ENCODE measurements at regions not wholly inside any gene's neighbourhood (a gene's known extent, or its start where the extent isn't known, plus 50 kb on each side); places are given as distances from the start of the nearest gene placed in this dataset.

DNA sequence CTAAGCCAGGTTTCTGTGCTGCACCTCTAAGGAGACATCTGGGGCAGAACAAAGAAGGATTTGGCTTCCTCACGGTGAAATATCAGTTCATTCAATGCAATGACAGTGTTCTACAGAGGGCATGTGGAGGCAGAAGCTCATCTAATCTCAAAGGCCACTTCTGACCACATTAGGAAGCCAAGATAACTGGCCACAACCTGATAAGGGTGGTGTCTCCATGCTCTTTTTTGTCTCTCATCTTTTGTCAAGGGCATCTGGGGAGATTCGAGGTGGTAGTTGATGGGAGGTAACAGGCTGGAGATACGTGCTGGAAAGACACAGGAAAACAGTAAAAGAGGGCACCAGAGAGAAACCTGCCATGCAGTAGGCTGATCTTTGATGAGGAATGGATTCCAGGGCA is 303.9 kb downstream of the LRATD1 start:
- no peaks in the 10 kb centered on the region for H3K4me1 ChIP-seq (ENCODE audit: control insufficient read depth, insufficient read depth, low read length)
- no peak overlapping the region for H3K27ac ChIP-seq (ENCODE audit: control insufficient read depth, insufficient read depth)
- H3K4me2 ChIP-seq (ENCODE audit: control insufficient read depth, insufficient read depth), result no peak overlapping the region
- no peaks in the 10 kb centered on the region for H4K20me1 ChIP-seq (ENCODE audit: control insufficient read depth, insufficient read depth)
- in situ Hi-C loops (cut with MboI) (no loop called here), intact Hi-C loops (cut with micrococcal nuclease; ENCODE audit: unreplicated experiment) (no loop called here)
- DNase-seq (ENCODE audit: low read depth, low spot score), result no peak
- no peak overlapping the region for H3K4me3 ChIP-seq
- ChIA-PET CTCF (interaction anchor here (0.6 kb wide), 1 partner anchor 1886 kb away, joined by 3 read pairs; no protein-coding TSS in a partner anchor), SMC1A (ENCODE audit: uncharacterized antibody, unreplicated experiment) (no interaction called here), RAD21 (ENCODE audit: unreplicated experiment) (no interaction called here), POLR2A (no interaction called here)
- no peaks in the 10 kb centered on the region for H3K9me3 ChIP-seq (replicated peaks; ENCODE audit: control insufficient read depth, insufficient read depth, low read length)
- H3K27me3 ChIP-seq (replicated peaks in 1 of 2; ENCODE audit: control insufficient read depth in 2 of 2, insufficient read depth in 2 of 2, low read length in 1 of 2), result peaks cover 0 to 3% of the 10 kb centered on the region in 2 experiments; a peak in 1 of 4 replicates
- WGBS (ENCODE audit: insufficient coverage, insufficient replicate concordance, low lambda C conversion rate, missing lambda C conversion rate), result 4% methylated on average over 3 of the region's 3 CpGs
- TF ChIP-seq, protein P1, sequence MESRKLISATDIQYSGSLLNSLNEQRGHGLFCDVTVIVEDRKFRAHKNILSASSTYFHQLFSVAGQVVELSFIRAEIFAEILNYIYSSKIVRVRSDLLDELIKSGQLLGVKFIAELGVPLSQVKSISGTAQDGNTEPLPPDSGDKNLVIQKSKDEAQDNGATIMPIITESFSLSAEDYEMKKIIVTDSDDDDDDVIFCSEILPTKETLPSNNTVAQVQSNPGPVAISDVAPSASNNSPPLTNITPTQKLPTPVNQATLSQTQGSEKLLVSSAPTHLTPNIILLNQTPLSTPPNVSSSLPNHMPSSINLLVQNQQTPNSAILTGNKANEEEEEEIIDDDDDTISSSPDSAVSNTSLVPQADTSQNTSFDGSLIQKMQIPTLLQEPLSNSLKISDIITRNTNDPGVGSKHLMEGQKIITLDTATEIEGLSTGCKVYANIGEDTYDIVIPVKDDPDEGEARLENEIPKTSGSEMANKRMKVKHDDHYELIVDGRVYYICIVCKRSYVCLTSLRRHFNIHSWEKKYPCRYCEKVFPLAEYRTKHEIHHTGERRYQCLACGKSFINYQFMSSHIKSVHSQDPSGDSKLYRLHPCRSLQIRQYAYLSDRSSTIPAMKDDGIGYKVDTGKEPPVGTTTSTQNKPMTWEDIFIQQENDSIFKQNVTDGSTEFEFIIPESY (IDR thresholded peaks at IDR 0.05), result no peak
- no peak overlapping the region for H3K9ac ChIP-seq (ENCODE audit: control insufficient read depth, insufficient read depth, low read length)
- H3K79me2 ChIP-seq (ENCODE audit: control insufficient read depth, insufficient read depth, low read length), result no peaks in the 10 kb centered on the region
- no peak for FAIRE-seq
- H3K36me3 ChIP-seq (ENCODE audit: control insufficient read depth in 2 of 2, insufficient read depth in 2 of 2, low read length in 1 of 2), result no peaks in the 10 kb centered on the region
- no peak for ATAC-seq
- no peak overlapping the region for H2AFZ ChIP-seq (ENCODE audit: control insufficient read depth, low read depth, low read length)
- BruUV-seq (replicated peaks), result no TSS peak

DNA sequence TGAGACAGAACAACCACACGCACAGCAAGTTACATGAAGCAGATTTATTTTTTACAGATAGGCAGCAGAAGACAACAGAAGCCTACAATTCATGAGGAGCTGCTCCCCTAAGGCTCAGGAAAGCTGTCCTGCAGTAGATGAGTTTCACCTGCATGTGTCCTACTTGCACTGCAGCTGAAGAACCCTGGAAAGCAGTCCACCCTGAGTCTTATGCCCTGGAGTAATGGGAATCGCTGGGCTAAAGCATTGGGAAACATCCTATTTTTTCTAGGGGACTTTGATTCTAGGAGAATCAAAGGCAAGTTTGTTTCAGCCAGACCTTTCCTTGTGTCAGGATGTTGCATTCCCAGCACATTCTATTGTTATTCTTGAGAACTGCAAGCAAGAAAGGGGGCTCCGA is 304.8 kb downstream of the LRATD1 start:
- in situ Hi-C loops (cut with MboI) (no loop called here), intact Hi-C loops (cut with micrococcal nuclease; ENCODE audit: unreplicated experiment) (no loop called here)
- no peaks in the 10 kb centered on the region for H3K4me1 ChIP-seq (ENCODE audit: control insufficient read depth, insufficient read depth, low read length)
- H3K4me2 ChIP-seq (ENCODE audit: control insufficient read depth, insufficient read depth), result no peak overlapping the region
- H3K4me3 ChIP-seq, result no peak overlapping the region
- no peak for DNase-seq (ENCODE audit: low read depth, low spot score)
- H3K27me3 ChIP-seq (replicated peaks in 1 of 2; ENCODE audit: control insufficient read depth in 2 of 2, insufficient read depth in 2 of 2, low read length in 1 of 2), result peaks cover 0 to 1% of the 10 kb centered on the region in 2 experiments; a peak in 1 of 4 replicates
- H2AFZ ChIP-seq (ENCODE audit: control insufficient read depth, low read depth, low read length), result no peak overlapping the region
- POLR2A ChIA-PET, result no interaction called here
- H3K27ac ChIP-seq (ENCODE audit: control insufficient read depth, insufficient read depth), result no peak overlapping the region
- H3K9ac ChIP-seq (ENCODE audit: control insufficient read depth, insufficient read depth, low read length), result no peak overlapping the region
- H3K36me3 ChIP-seq (ENCODE audit: control insufficient read depth in 2 of 2, insufficient read depth in 2 of 2, low read length in 1 of 2), result no peaks in the 10 kb centered on the region
- SMC1A ChIA-PET (ENCODE audit: uncharacterized antibody, unreplicated experiment), result no interaction called here
- FAIRE-seq, result no peak
- H3K79me2 ChIP-seq (ENCODE audit: control insufficient read depth, insufficient read depth, low read length), result no peaks in the 10 kb centered on the region
- BruUV-seq (replicated peaks), result no TSS peak
- WGBS (ENCODE audit: insufficient coverage, insufficient replicate concordance, low lambda C conversion rate, missing lambda C conversion rate), result 18% methylated on average over 3 of the region's 3 CpGs
- H3K9me3 ChIP-seq (replicated peaks; ENCODE audit: control insufficient read depth, insufficient read depth, low read length), result no peaks in the 10 kb centered on the region
- no peaks in the 10 kb centered on the region for H4K20me1 ChIP-seq (ENCODE audit: control insufficient read depth, insufficient read depth)
- RAD21 ChIA-PET (ENCODE audit: unreplicated experiment), result no interaction called here
- CTCF ChIA-PET, result interaction anchor here (0.5 kb wide), 1 partner anchor 547 kb away, joined by 3 read pairs; no protein-coding TSS in a partner anchor
- ATAC-seq, result no peak
- TF ChIP-seq, protein P2, sequence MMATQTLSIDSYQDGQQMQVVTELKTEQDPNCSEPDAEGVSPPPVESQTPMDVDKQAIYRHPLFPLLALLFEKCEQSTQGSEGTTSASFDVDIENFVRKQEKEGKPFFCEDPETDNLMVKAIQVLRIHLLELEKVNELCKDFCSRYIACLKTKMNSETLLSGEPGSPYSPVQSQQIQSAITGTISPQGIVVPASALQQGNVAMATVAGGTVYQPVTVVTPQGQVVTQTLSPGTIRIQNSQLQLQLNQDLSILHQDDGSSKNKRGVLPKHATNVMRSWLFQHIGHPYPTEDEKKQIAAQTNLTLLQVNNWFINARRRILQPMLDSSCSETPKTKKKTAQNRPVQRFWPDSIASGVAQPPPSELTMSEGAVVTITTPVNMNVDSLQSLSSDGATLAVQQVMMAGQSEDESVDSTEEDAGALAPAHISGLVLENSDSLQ (IDR thresholded peaks at IDR 0.05), result no peak
- TF ChIP-seq, protein P3, sequence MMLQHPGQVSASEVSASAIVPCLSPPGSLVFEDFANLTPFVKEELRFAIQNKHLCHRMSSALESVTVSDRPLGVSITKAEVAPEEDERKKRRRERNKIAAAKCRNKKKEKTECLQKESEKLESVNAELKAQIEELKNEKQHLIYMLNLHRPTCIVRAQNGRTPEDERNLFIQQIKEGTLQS (IDR thresholded peaks at IDR 0.05; ENCODE audit: borderline replicate concordance, extremely low read depth, low read depth, low read length), result no peak
- TF ChIP-seq, protein P4, sequence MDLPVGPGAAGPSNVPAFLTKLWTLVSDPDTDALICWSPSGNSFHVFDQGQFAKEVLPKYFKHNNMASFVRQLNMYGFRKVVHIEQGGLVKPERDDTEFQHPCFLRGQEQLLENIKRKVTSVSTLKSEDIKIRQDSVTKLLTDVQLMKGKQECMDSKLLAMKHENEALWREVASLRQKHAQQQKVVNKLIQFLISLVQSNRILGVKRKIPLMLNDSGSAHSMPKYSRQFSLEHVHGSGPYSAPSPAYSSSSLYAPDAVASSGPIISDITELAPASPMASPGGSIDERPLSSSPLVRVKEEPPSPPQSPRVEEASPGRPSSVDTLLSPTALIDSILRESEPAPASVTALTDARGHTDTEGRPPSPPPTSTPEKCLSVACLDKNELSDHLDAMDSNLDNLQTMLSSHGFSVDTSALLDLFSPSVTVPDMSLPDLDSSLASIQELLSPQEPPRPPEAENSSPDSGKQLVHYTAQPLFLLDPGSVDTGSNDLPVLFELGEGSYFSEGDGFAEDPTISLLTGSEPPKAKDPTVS (IDR thresholded peaks at IDR 0.05; ENCODE audit: low read depth, low read length), result no peak
- TF ChIP-seq, protein P5, sequence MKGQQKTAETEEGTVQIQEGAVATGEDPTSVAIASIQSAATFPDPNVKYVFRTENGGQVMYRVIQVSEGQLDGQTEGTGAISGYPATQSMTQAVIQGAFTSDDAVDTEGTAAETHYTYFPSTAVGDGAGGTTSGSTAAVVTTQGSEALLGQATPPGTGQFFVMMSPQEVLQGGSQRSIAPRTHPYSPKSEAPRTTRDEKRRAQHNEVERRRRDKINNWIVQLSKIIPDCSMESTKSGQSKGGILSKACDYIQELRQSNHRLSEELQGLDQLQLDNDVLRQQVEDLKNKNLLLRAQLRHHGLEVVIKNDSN (IDR thresholded peaks at IDR 0.05; ENCODE audit: borderline replicate concordance, extremely low read length, insufficient read depth, low read depth, low read length), result no peak
- TF ChIP-seq RAD51 (IDR thresholded peaks at IDR 0.05) (no peak), CREB1 (IDR thresholded peaks at IDR 0.05; ENCODE audit: low read depth) (no peak), BRCA1 (IDR thresholded peaks at IDR 0.05; ENCODE audit: low read depth, low read length) (no peak), NFYB (IDR thresholded peaks at IDR 0.05; ENCODE audit: insufficient read depth, low read depth, low read length) (no peak)
- TF ChIP-seq, protein P6, sequence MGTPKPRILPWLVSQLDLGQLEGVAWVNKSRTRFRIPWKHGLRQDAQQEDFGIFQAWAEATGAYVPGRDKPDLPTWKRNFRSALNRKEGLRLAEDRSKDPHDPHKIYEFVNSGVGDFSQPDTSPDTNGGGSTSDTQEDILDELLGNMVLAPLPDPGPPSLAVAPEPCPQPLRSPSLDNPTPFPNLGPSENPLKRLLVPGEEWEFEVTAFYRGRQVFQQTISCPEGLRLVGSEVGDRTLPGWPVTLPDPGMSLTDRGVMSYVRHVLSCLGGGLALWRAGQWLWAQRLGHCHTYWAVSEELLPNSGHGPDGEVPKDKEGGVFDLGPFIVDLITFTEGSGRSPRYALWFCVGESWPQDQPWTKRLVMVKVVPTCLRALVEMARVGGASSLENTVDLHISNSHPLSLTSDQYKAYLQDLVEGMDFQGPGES (IDR thresholded peaks at IDR 0.05), result no peak

Measured in GM12878 (cell line).